Activated CD8-positive, alpha-beta memory T cell treated with anti-CD3 and anti-CD28 coated beads, Interleukin-2, amount 50 U/mL, for 24 hours (primary cell): ENCODE measurements at regions not wholly inside any gene's neighbourhood (a gene's known extent, or its start where the extent isn't known, plus 50 kb on each side); places are given as distances from the start of the nearest gene placed in this dataset.
"Not testable (repeated sequence)": the region's sequence is repeated elsewhere in the genome, so short reads cannot be mapped to it uniquely, and the experiment has no call there.

Source experiments
- DNase-seq: peaks from one replicate; pipeline ENCODE4 v3.0.0-alpha.2; 2020; ENCODE audit errors: extremely low read depth

DNA sequence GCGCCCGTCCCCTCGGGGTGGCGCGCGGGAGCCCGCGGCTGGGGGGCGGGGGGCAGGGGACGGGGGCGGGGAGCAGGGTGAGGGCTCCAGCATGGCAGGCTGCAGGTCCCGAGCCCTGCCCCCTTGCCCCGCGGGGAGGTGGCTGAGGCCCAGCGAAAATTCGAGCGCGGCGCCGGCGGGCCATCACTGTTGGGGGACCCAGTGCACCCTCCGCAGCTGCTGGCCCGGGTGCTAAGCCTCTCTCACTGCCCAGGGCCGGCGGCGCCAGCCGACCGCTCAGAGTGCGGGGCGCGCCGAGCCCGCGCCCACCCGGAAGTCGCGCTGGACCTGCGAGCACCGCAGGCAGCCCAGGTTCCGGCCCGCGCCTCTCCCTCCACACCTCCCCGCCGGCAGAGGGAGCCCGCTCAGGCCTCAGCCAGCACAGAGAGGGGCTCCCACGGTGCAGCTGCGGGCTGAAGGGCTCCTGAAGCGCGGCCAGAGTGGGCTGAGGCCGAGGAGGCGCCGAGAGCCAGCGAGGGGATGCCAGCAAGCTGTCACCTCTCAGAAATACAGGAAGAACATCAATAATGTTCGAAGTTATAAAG is 290.8 kb upstream of the PRSS16 start:
- DNase-seq, result peak; percentile 54

GRCh38 chr6:26957399-26958127 is 289.9 kb upstream of the PRSS16 start:
- not testable (repeated sequence) for DNase-seq

DNA sequence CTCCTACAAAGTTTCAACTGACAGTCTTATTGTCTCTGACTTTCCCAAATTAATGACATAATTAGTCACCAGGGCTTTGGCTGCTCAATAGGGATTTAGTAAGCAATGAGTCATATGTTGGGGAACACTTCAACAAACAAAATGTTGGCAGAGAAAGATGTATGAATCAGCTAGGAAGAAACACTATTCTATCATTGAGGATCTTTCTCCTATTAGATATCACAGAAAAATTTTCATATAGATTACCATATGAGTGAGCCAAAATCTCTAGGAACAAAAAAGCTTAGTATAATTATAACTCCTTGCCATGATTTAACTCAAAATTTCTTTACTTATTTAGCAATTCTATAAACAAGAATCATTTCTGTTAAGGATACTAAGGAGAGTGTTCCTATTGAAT is 286.3 kb upstream of the PRSS16 start:
- not testable (repeated sequence) for DNase-seq

DNA sequence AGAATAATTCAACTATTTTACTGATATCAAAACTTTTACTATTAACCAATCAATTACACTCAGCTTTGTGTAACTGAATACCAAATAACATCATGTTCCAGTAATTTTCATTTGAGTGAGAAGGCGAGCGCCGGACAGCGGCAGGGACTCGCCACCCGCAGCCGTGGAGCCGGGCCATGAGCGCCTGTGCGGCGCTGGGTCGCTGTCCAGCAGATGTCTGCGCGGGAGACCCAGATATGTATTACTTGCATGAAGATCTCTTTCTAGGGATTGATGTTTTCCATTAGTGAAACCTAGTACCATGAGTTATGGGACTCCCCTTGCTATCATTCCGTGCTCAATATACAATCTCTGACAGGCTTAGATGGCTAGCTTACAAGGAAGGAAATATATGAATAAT is 245.1 kb upstream of the PRSS16 start:
- DNase-seq, result no peak

DNA sequence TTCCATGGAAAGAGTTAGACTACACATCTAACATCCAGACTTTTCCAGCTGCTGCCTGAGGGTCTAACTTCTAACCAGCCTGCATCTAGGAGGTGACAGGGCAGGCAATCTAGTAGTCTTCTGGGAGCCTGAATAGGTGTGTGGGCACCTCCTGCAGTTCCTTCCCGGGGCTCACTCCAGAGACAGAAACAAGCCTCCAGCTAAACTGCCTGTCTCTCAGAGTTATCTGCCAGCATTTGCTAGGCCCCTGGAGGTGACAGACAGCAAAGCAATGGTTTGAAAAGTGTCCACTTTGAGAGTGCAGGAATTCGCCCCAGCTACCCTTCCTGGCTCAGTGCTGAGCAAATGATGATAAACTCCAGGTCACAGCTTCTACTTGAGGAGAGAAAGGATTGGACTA is 240.5 kb upstream of the PRSS16 start:
- no peak for DNase-seq

DNA sequence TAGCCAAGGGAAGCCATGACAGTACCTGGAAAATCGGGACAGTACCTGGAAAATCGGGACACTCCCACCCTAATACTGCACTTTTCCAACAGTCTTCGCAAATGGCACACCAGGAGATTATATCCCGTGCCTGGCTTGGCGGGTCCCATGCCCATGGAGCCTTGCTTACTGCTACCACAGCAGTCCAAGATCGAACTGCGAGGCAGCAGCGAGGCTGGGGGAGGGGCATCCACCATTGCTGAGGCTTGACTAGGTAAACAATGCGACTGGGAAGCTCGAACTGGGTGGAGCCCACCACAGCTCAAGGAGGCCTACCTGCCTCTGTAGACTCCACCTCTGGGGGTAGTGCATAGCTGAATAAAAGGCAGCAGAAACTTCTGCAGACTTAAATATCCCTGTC is 238.9 kb upstream of the PRSS16 start:
- not testable (repeated sequence) for DNase-seq

DNA sequence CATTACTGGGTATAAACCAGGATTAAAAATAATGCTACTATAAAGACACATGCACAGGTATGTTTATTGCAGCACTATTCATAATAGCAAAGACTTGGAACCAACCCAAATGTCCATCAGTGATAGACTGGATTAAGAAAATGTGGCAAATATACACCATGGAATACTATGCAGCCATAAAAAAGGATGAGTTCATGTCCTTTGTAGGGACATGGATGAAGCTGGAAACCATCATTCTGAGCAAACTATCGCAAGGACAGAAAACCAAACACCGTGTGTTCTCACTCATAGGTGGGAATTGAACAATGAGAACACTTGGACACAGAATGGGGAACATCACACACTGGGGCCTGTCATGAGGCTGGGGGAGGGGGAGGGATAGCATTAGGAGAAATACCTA is 233.4 kb upstream of the PRSS16 start:
- not testable (repeated sequence) for DNase-seq

- DNase-seq, result no peak
These were observed 230.8 kb upstream of the PRSS16 start for GRCh38 chr6:27016689-27017088.

DNA sequence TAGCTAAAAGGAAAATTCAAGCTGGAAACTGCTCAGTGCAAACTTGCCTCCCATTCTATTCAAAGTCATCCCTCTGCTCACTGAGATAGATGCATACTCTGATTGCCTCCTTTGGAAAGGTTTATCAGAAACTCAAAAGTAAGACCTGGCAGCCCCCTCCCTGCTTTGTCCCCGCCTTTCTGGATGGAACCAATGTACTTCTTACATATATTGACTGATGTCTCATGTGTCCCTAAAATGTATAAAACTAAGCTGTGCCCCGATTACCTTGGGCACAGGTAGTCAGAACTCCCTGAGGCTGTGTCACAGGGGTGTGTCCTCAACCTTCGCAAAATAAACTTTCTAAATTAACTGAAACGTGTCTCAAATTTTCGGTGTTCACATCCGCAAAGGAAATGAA is 229.1 kb upstream of the PRSS16 start:
- not testable (repeated sequence) for DNase-seq

- peak; percentile 26 for DNase-seq
These were observed 227.6 kb upstream of the PRSS16 start for GRCh38 chr6:27019651-27020552.

- no peak for DNase-seq
These were observed 227.0 kb upstream of the PRSS16 start for GRCh38 chr6:27020553-27020880.

GRCh38 chr6:27023664-27024063 is 223.8 kb upstream of the PRSS16 start:
- no peak for DNase-seq

DNA sequence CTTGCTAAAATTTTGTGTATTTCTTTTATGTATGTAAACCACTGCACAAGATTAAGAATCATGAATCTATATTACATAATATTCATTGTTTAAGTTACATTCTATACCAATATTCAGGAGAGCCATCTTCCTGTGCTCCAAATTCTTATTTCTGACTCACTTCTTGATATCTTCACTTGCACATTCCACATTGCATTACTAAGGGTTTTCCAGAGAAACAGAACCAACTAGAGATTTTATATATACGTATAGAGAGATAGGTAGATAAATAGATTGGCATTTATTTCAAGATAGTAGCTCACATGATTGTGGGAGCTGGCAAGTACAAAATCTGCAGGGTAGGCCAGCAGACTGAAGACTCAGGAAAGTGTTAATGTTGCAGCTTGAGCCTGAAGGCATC is 222.2 kb upstream of the PRSS16 start:
- no peak for DNase-seq

- no peak for DNase-seq
These were observed 221.1 kb upstream of the PRSS16 start for GRCh38 chr6:27026361-27026760.

GRCh38 chr6:27031302-27031701 is 216.2 kb upstream of the PRSS16 start:
- no peak for DNase-seq

DNA sequence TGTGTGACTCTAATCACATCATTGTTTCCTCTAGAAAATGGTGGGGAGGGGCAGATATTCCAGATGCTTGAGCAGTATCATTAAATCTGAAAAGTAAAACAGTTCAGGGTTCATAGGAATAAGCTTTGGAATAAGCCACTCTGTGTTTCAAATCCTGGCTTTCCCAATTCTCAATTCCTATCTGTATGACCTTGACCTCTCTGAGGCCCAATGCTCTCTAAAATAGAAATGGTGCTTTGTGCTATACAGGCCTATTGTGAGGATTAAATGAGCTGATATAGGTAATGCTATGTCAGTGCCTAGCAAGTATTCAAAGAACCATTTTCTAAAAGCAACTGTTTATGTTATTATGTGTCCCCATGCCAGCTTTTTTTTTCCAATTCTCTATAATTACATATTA is 209.0 kb upstream of the PRSS16 start:
- DNase-seq, result no peak

GRCh38 chr6:27040244-27041042 is 207.1 kb upstream of the PRSS16 start:
- DNase-seq, result no peak

DNA sequence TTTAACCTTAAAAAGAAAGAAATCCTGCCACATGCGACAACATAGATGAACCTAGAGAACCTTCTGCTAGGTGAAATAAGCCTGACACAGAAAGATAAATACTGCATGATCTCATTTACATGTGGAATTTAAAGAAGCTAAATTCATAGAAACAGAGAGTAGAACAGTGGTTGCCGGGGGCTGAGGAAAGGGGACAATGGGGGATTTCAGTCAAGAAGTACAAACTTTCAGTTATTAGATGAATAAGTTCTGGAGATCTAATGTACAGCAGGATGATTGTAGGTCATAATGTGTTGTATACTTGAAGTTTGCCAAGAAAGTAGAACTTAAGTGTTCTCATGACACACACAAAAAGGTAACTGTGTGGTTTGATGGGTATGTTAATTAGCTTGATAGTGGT is 204.3 kb upstream of the PRSS16 start:
- no peak for DNase-seq

DNA sequence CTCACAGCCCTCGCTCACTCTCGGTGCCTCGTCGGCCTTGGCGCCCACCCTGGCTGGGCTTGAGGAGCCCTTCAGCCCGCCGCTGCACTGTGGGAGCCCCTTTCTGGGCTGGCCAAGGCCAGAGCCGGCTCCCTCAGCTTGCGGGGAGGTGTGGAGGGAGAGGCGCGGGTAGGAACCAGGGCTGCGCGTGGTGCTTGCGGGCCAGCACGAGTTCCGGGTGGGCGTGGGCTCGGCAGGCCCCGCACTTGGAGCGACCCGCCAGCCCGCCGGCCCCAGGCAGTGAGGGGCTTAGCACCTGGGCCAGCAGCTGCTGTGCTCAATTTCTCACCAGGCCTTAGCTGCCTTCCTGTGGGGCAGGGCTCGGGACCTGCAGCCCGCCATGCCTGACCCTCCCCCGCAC is 202.4 kb upstream of the PRSS16 start:
- DNase-seq, result not testable (repeated sequence)

GRCh38 chr6:27047725-27048124 is 199.8 kb upstream of the PRSS16 start:
- DNase-seq, result not testable (repeated sequence)

DNA sequence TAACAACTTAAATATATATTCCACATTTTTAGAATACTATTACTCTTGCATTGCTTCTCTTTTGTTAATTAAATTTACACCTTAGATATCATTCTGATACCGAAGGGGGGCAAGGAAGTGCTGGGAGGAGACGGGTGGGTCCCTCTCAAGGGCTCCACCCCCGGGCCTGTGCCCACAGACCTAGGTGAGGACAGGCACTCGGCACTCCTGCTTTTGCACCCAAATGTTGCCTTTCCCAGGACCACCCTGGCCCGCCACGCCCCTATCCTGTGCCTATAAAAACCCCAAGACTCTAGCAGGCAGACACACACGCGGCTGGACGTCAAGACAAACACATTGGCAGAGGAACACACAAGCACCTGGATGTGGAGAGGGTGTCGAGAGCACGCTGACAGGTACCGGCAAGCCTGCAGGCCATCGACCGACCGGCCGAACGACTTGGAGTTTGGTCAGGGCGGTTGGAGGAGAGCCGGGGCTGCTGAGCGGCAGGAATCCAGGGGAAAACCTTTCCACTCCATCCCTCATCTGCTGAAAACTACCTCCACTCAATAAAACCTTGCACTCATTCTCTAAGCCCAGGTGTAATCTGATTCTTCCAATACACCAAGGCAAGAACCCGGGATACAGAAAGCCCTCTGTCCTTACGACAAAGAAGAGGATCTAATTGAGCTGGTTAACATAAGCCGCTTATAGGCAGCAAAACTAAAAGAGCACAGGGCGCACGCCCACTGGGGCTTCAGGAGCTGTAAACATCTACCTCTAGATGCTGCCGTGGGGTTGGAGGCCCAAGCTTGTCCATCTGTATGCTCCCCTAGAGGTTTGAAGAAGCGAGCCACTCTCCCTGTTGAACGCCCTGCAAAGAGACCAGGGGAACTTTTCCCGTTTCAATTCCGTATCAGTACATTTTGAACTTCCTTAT is 197.4 kb upstream of the PRSS16 start:
- DNase-seq, result no peak
